GM12878 (cell line): ENCODE measurements at regions not wholly inside any gene's neighbourhood (a gene's known extent, or its start where the extent isn't known, plus 50 kb on each side); places are given as distances from the start of the nearest gene placed in this dataset.

Source experiments
- ATAC-seq: fragments of 200-7000 bp; cut with Tn5 transposase; 3 replicates; pipeline ENCODE4 v1.9.1; 2020; ENCODE audit warnings: mild to moderate bottlenecking, moderate library complexity
- BruUV-seq: library from RNA; stranded (reverse); fragments of 400-500 nt; replicated peaks from 2 replicates; lab custom pipeline; 2021; lab: Mats Ljungman, UMichigan
- CTCF ChIA-PET: fragments of 300-600 bp; sonication (Branson Sonifier 250); formaldehyde crosslinking; extraction: SDS; loops from one replicate; lab custom pipeline; 2021; ENCODE audit warnings: inconsistent platforms; lab: Yijun Ruan, JAX
- POLR2A ChIA-PET: fragments of 350-600 bp; formaldehyde crosslinking; extraction: SDS; loops from one replicate; lab custom pipeline; 2021; ENCODE audit warnings: inconsistent platforms; lab: Charles Lee
- RAD21 ChIA-PET: fragments of 300-600 bp; sonication (Branson Sonifier 250); formaldehyde crosslinking; loops from one replicate; lab custom pipeline; 2023; ENCODE audit warnings: antibody characterized with exemption; ENCODE audit not compliant: unreplicated experiment; lab: Charles Lee
- SMC1A ChIA-PET: fragments of 300-600 bp; sonication (Branson Sonifier 250); formaldehyde crosslinking; loops from one replicate; lab custom pipeline; 2023; ENCODE audit not compliant: unreplicated experiment, uncharacterized antibody; lab: Charles Lee
- DNase-seq: peaks from one replicate; pipeline ENCODE4 v3.0.0-alpha.2; 2011; ENCODE audit warnings: low read depth, low spot score
- FAIRE-seq: peaks from 3 replicates; lab custom pipeline; 2011; peaks lifted over from hg19 to GRCh38; lab: Jason Lieb, UNC
- H2AFZ ChIP-seq: 2 replicates; pipeline ENCODE4 v1.6.0; 2011; ENCODE audit warnings: low read depth, low read length, control low read depth; ENCODE audit not compliant: control insufficient read depth
- H3K27ac ChIP-seq: 2 replicates; pipeline ENCODE4 v1.5.1; 2011; ENCODE audit warnings: control low read depth; ENCODE audit not compliant: control insufficient read depth, insufficient read depth
- H3K27me3 ChIP-seq, 2 experiments: replicated peaks in 1 of 2; 2 replicates each; pipeline versions ENCODE4 v1.6.0 to v1.6.1; 2011; ENCODE audit warnings: low read length in 1 of 2; ENCODE audit not compliant: control insufficient read depth in 2 of 2, insufficient read depth in 2 of 2
- H3K36me3 ChIP-seq, 2 experiments: 2 replicates each; pipeline ENCODE4 v1.5.1; 2011; ENCODE audit warnings: low read length in 1 of 2; ENCODE audit not compliant: control insufficient read depth in 2 of 2, insufficient read depth in 2 of 2
- H3K4me1 ChIP-seq: 2 replicates; pipeline ENCODE4 v1.6.1; 2011; ENCODE audit warnings: mild to moderate bottlenecking, low read length, moderate library complexity, mixed read lengths; ENCODE audit not compliant: control insufficient read depth, insufficient read depth
- H3K4me2 ChIP-seq: 2 replicates; pipeline ENCODE4 v1.6.0; 2011; ENCODE audit warnings: control low read depth; ENCODE audit not compliant: control insufficient read depth, insufficient read depth
- H3K4me3 ChIP-seq: fragments of 200-600 bp; sonication (generic); 2 replicates; pipeline ENCODE4 v1.5.1; 2016
- H3K79me2 ChIP-seq: 2 replicates; pipeline ENCODE4 v1.6.0; 2011; ENCODE audit warnings: low read length; ENCODE audit not compliant: control insufficient read depth, insufficient read depth
- H3K9ac ChIP-seq: 2 replicates; pipeline ENCODE4 v1.8.0; 2011; ENCODE audit warnings: low read length, control low read depth, mixed read lengths; ENCODE audit not compliant: control insufficient read depth, insufficient read depth
- H3K9me3 ChIP-seq: replicated peaks from 3 replicates; pipeline ENCODE4 v1.5.1; 2011; ENCODE audit warnings: mild to moderate bottlenecking, low read length; ENCODE audit not compliant: control insufficient read depth, insufficient read depth
- H4K20me1 ChIP-seq: 2 replicates; pipeline ENCODE4 v1.6.0; 2011; ENCODE audit not compliant: control insufficient read depth, insufficient read depth
- BACH1 ChIP-seq: fragments of 450-650 bp; IDR thresholded peaks from 2 replicates; pipeline ENCODE4 v1.6.1; 2017; ENCODE audit warnings: mild to moderate bottlenecking, borderline replicate concordance
- EZH2 ChIP-seq: IDR thresholded peaks from 2 replicates; pipeline ENCODE4 v1.6.1; 2012; ENCODE audit warnings: low read depth, mild to moderate bottlenecking, control low read depth, inconsistent platforms, low read length, borderline replicate concordance; ENCODE audit not compliant: control insufficient read depth
- MEF2B ChIP-seq: fragments of 450-650 bp; IDR thresholded peaks from 2 replicates; pipeline ENCODE4 v1.6.1; 2018; ENCODE audit warnings: mild to moderate bottlenecking, moderate library complexity; ENCODE audit not compliant: partially characterized antibody, poor library complexity, severe bottlenecking
- PML ChIP-seq: IDR thresholded peaks from 2 replicates; pipeline ENCODE4 v1.6.1; 2012; ENCODE audit warnings: low read length, inconsistent platforms
- SMARCA5 ChIP-seq: fragments of 450-650 bp; IDR thresholded peaks from 2 replicates; pipeline ENCODE4 v1.6.1; 2017; ENCODE audit warnings: mild to moderate bottlenecking
- WRNIP1 ChIP-seq: IDR thresholded peaks from 2 replicates; pipeline ENCODE4 v1.6.1; 2011; ENCODE audit warnings: low read depth, low read length, improper control_type of control experiment, borderline replicate concordance
- YY1 ChIP-seq: IDR thresholded peaks from 2 replicates; pipeline ENCODE4 v1.6.1; 2011; ENCODE audit warnings: low read depth, mild to moderate bottlenecking, low read length
- WGBS: methylation state at CpG from one replicate; pipeline ENCODE4 v1.1.6; 2016; ENCODE audit warnings: low lambda C conversion rate; ENCODE audit not compliant: insufficient replicate concordance, insufficient coverage; ENCODE audit errors: missing lambda C conversion rate; 5-methylcytosine and 5-hydroxymethylcytosine counted together
- in situ Hi-C: fragments of 300-500 bp; cut with MboI; formaldehyde crosslinking; loops from 9 replicates; pipeline ENCODE4 v1.14.3; 2018; ENCODE audit warnings: mixed read lengths
- intact Hi-C: fragments of 100-400 bp; cut with micrococcal nuclease; formaldehyde crosslinking; loops from one replicate; pipeline ENCODE4 v1.14.2; 2022; ENCODE audit not compliant: unreplicated experiment
- TF ChIP-seq, protein P1 (sequence below): fragments of 450-650 bp; IDR thresholded peaks from 2 replicates; pipeline ENCODE4 v1.6.1; 2017; ENCODE audit warnings: mild to moderate bottlenecking, moderate library complexity

DNA sequence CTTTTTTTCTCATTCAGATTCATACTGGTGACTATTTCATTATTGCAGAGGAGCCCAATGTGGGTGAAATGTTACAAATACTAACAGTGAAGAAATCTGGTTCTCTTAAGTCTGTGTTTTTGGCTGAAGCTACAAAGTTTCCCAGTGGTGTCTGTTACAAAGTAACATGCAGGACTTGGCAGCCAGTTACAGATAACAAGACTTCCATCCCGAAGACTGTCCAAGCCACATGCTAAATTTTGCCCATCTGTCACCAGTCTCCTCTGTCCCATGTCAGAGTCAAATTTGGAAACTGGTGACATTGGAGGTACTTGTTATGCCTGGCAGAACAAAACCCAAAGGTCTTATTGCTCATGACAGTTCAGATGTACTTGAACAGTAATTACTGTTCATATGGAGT, 269.2 kb upstream of the GOLIM4 start:
- Histone ChIP-seq H4K20me1 (no peaks in the 10 kb centered on the region), H3K4me3 (no peak overlapping the region), H2AFZ (no peak overlapping the region), H3K27me3 (no peaks in the 10 kb centered on the region), H3K4me2 (no peak overlapping the region), H3K36me3 (no peaks in the 10 kb centered on the region), H3K9ac (no peak overlapping the region), H3K27ac (no peak overlapping the region), H3K9me3 (no peaks in the 10 kb centered on the region; the same call in 2 of the 3 replicates), H3K79me2 (no peaks in the 10 kb centered on the region), H3K4me1 (no peaks in the 10 kb centered on the region)
- intact Hi-C loops, result no loop called here
- DNase-seq, result no peak
- no peak for TF ChIP-seq MEF2B
- FAIRE-seq, result no peak
- ChIA-PET SMC1A (no interaction called here), RAD21 (no interaction called here), CTCF (no interaction called here), POLR2A (no interaction called here)
- WGBS, result 27% methylated on average over 1 of the region's 1 CpG
- BruUV-seq, result no TSS peak
- ATAC-seq, result no peak
- in situ Hi-C loops, result no loop called here

- no peak overlapping the region for H3K27ac ChIP-seq
- no peak for FAIRE-seq
Observed at GRCh38 chr3:168362661-168363247, 267.0 kb upstream of the GOLIM4 start.

More at GRCh38 chr3:168362661-168363247, 267.0 kb upstream of the GOLIM4 start:
- in situ Hi-C loops, result no loop called here
- Histone ChIP-seq H3K79me2 (no peaks in the 10 kb centered on the region), H2AFZ (no peak overlapping the region), H3K36me3 (no peaks in the 10 kb centered on the region), H3K4me2 (no peak overlapping the region), H4K20me1 (no peaks in the 10 kb centered on the region), H3K9ac (no peak overlapping the region), H3K27me3 (no peaks in the 10 kb centered on the region), H3K9me3 (no peaks in the 10 kb centered on the region; the same call in 2 of the 3 replicates), H3K4me1 (no peaks in the 10 kb centered on the region), H3K4me3 (no peak overlapping the region)
- RAD21 ChIA-PET, result no interaction called here
- SMC1A ChIA-PET, result interaction anchor here (1.2 to 1.6 kb wide), 2 partner anchors 17 kb away, joined by 3 read pairs; no protein-coding TSS in a partner anchor
- 2% methylated on average over 4 of the region's 4 CpGs for WGBS
- ATAC-seq, result no peak; the same call in 2 of the 3 replicates
- no peak for TF ChIP-seq SMARCA5
- no peak for TF ChIP-seq PML
- TF ChIP-seq YY1, result no peak
- TF ChIP-seq, protein P1, sequence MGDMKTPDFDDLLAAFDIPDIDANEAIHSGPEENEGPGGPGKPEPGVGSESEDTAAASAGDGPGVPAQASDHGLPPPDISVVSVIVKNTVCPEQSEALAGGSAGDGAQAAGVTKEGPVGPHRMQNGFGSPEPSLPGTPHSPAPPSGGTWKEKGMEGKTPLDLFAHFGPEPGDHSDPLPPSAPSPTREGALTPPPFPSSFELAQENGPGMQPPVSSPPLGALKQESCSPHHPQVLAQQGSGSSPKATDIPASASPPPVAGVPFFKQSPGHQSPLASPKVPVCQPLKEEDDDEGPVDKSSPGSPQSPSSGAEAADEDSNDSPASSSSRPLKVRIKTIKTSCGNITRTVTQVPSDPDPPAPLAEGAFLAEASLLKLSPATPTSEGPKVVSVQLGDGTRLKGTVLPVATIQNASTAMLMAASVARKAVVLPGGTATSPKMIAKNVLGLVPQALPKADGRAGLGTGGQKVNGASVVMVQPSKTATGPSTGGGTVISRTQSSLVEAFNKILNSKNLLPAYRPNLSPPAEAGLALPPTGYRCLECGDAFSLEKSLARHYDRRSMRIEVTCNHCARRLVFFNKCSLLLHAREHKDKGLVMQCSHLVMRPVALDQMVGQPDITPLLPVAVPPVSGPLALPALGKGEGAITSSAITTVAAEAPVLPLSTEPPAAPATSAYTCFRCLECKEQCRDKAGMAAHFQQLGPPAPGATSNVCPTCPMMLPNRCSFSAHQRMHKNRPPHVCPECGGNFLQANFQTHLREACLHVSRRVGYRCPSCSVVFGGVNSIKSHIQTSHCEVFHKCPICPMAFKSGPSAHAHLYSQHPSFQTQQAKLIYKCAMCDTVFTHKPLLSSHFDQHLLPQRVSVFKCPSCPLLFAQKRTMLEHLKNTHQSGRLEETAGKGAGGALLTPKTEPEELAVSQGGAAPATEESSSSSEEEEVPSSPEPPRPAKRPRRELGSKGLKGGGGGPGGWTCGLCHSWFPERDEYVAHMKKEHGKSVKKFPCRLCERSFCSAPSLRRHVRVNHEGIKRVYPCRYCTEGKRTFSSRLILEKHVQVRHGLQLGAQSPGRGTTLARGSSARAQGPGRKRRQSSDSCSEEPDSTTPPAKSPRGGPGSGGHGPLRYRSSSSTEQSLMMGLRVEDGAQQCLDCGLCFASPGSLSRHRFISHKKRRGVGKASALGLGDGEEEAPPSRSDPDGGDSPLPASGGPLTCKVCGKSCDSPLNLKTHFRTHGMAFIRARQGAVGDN, result no peak
- TF ChIP-seq WRNIP1, result no peak
- no peak for TF ChIP-seq EZH2
- TF ChIP-seq BACH1, result no peak
- no peak for DNase-seq
- POLR2A ChIA-PET, result no interaction called here
- intact Hi-C loops, result no loop called here
- CTCF ChIA-PET, result interaction anchor here (0.7 kb wide), 1 partner anchor 502 kb away, joined by 3 read pairs; no protein-coding TSS in a partner anchor
- no TSS peak for BruUV-seq
